ENCODE measurements at regions not wholly inside any gene's neighbourhood (a gene's known extent, or its start where the extent isn't known, plus 50 kb on each side); places are given as distances from the start of the nearest gene placed in this dataset.

- no peak for TF ChIP-seq RAD21 (conservative IDR thresholded peaks at IDR 0.05)
- no peak for TF ChIP-seq EZH2 (IDR thresholded peaks at IDR 0.05; ENCODE audit: borderline replicate concordance, insufficient read depth, low read length, poor library complexity, severe bottlenecking)
- TF ChIP-seq MXI1 (conservative IDR thresholded peaks at IDR 0.05; ENCODE audit: poor library complexity, severe bottlenecking): no peak
- TF ChIP-seq CTCF (IDR thresholded peaks at IDR 0.05; ENCODE audit: poor library complexity, severe bottlenecking): no peak
- TF ChIP-seq, protein P1, sequence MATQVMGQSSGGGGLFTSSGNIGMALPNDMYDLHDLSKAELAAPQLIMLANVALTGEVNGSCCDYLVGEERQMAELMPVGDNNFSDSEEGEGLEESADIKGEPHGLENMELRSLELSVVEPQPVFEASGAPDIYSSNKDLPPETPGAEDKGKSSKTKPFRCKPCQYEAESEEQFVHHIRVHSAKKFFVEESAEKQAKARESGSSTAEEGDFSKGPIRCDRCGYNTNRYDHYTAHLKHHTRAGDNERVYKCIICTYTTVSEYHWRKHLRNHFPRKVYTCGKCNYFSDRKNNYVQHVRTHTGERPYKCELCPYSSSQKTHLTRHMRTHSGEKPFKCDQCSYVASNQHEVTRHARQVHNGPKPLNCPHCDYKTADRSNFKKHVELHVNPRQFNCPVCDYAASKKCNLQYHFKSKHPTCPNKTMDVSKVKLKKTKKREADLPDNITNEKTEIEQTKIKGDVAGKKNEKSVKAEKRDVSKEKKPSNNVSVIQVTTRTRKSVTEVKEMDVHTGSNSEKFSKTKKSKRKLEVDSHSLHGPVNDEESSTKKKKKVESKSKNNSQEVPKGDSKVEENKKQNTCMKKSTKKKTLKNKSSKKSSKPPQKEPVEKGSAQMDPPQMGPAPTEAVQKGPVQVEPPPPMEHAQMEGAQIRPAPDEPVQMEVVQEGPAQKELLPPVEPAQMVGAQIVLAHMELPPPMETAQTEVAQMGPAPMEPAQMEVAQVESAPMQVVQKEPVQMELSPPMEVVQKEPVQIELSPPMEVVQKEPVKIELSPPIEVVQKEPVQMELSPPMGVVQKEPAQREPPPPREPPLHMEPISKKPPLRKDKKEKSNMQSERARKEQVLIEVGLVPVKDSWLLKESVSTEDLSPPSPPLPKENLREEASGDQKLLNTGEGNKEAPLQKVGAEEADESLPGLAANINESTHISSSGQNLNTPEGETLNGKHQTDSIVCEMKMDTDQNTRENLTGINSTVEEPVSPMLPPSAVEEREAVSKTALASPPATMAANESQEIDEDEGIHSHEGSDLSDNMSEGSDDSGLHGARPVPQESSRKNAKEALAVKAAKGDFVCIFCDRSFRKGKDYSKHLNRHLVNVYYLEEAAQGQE (IDR thresholded peaks at IDR 0.05; ENCODE audit: borderline replicate concordance): no peak
- no peak for TF ChIP-seq EP300 (conservative IDR thresholded peaks at IDR 0.05; ENCODE audit: poor library complexity, severe bottlenecking)
- TF ChIP-seq POLR2AphosphoS5 (IDR thresholded peaks at IDR 0.05): no peak
- TF ChIP-seq TAF1 (IDR thresholded peaks at IDR 0.05; ENCODE audit: low read depth): no peak
- no peak for TF ChIP-seq SMC3 (conservative IDR thresholded peaks at IDR 0.05; ENCODE audit: poor library complexity)
- Histone ChIP-seq H3K4me3 (ENCODE audit: low read length) (no peak overlapping the region), H3F3A (ENCODE audit: insufficient read depth, low read length, poor library complexity, severe bottlenecking) (no peaks in the 10 kb centered on the region), H4K20me1 (ENCODE audit: insufficient read depth) (no peaks in the 10 kb centered on the region), H3K9me2 (ENCODE audit: insufficient read depth, low read length) (no peaks in the 10 kb centered on the region), H3K27me3 (ENCODE audit: insufficient read depth, low read depth, low read length) (no peaks in the 10 kb centered on the region), H3K9ac (ENCODE audit: low read length) (no peak overlapping the region), H3K36me3 (ENCODE audit: insufficient read depth, low read length) (no peaks in the 10 kb centered on the region), H2AFZ (ENCODE audit: low read depth, low read length) (no peak overlapping the region), H3K27ac (ENCODE audit: low read length) (no peak overlapping the region), H3K79me2 (replicated peaks; ENCODE audit: insufficient read depth, low read length) (no peaks in the 10 kb centered on the region), H3K9me3 (ENCODE audit: low read length) (no peaks in the 10 kb centered on the region), H3K4me2 (ENCODE audit: low read length) (no peak overlapping the region)
These were observed 511.6 kb upstream of the MDFIC2 start for GRCh38 chr3:70824078-70824477.

- no peaks in the 10 kb centered on the region for H3K9me3 ChIP-seq (ENCODE audit: low read length)
- no peaks in the 10 kb centered on the region for H3K36me3 ChIP-seq (ENCODE audit: insufficient read depth, low read length)
- H3K9ac ChIP-seq (ENCODE audit: low read length): no peak overlapping the region
- H3K79me2 ChIP-seq (replicated peaks; ENCODE audit: insufficient read depth, low read length): no peaks in the 10 kb centered on the region
- H3K27ac ChIP-seq (ENCODE audit: low read length): no peak overlapping the region
- no peaks in the 10 kb centered on the region for H4K20me1 ChIP-seq (ENCODE audit: insufficient read depth)
- TF ChIP-seq, protein P1 (IDR thresholded peaks at IDR 0.05; ENCODE audit: borderline replicate concordance): no peak
- no peak for TF ChIP-seq TAF1 (IDR thresholded peaks at IDR 0.05; ENCODE audit: low read depth)
- TF ChIP-seq SMC3 (conservative IDR thresholded peaks at IDR 0.05; ENCODE audit: poor library complexity): no peak
- no peak overlapping the region for H3K4me2 ChIP-seq (ENCODE audit: low read length)
- no peak overlapping the region for H3K4me3 ChIP-seq (ENCODE audit: low read length)
- no peak overlapping the region for H2AFZ ChIP-seq (ENCODE audit: low read depth, low read length)
- no peaks in the 10 kb centered on the region for H3F3A ChIP-seq (ENCODE audit: insufficient read depth, low read length, poor library complexity, severe bottlenecking)
- no peaks in the 10 kb centered on the region for H3K9me2 ChIP-seq (ENCODE audit: insufficient read depth, low read length)
- no peaks in the 10 kb centered on the region for H3K27me3 ChIP-seq (ENCODE audit: insufficient read depth, low read depth, low read length)
These were observed 511.2 kb upstream of the MDFIC2 start for GRCh38 chr3:70823622-70824021.

Measured in neural cell (in vitro differentiated cells).